ENCODE measurements at regions not wholly inside any gene's neighbourhood (a gene's known extent, or its start where the extent isn't known, plus 50 kb on each side); places are given as distances from the start of the nearest gene placed in this dataset.

DNA sequence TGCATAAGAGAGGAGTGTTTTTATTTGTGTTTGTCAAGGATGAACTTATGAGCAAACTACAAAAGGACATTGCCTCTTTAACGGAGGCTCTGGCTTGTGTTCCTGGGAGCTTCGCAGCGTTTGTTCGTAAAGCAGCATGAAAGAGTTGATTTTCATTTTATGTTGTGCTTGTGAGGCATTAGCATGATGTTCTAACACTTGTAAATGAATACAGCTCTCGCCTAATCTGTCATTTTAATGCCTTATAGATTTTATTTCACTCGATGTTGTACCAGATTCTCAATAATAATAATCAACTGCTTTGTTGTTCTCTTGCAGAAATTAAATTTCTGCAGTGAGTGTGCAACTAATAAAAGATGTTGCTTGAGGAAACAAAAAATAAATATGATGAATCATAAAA lies 687.3 kb upstream of the FANCL start:
- Histone ChIP-seq H3K36me3 (ENCODE audit: control insufficient read depth in 1 of 2, insufficient read depth in 2 of 2, low read length in 1 of 2) (no peaks in the 10 kb centered on the region), H3K27ac (ENCODE audit: low read depth in 1 of 2, low read length in 2 of 2) (no peak overlapping the region), H3K4me1 (ENCODE audit: control insufficient read depth in 1 of 2, insufficient read depth in 2 of 2, low read length in 2 of 2) (no peaks in the 10 kb centered on the region), H3K9me3 (ENCODE audit: control insufficient read depth, low read length) (no peaks in the 10 kb centered on the region), H3K4me3 (ENCODE audit: low read length in 2 of 2) (no peak overlapping the region), H3K27me3 (ENCODE audit: control insufficient read depth in 1 of 2, insufficient read depth in 2 of 2, low read length in 1 of 2) (no peaks in the 10 kb centered on the region)
- DNase-seq (no peak), ATAC-seq (ENCODE audit: low FRiP score) (no peak)
- intact Hi-C loops (cut with DNase I) = no loop called here
- 64 to 72% methylated on average over 6 of the region's 6 CpGs for WGBS, 2 donors

DNA sequence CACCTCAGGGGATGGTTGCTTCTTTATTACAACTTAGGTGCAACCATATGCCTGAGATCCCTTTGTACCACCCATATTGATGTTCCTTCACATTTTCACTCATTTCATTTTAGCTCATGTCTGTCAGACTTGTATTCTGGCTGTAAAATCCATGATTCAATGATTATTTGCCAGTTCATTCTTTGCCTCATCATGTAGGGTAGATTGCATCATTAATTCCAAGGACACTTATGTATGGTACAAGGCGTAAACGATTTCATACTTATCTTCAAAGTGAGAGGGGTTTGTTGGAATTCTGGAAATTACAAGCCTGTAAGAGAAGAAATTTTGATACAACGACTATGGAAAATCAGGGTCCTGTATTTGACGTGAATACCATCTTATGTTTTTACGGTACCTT lies 685.0 kb upstream of the FANCL start:
- 95% methylated on average over 5 of the region's 5 CpGs for WGBS, 2 donors
- no peaks in the 10 kb centered on the region for H3K4me1 ChIP-seq (ENCODE audit: control insufficient read depth in 1 of 2, insufficient read depth in 2 of 2, low read length in 2 of 2)
- H3K27me3 ChIP-seq (ENCODE audit: control insufficient read depth in 1 of 2, insufficient read depth in 2 of 2, low read length in 1 of 2) = no peaks in the 10 kb centered on the region
- no peaks in the 10 kb centered on the region for H3K9me3 ChIP-seq (ENCODE audit: control insufficient read depth, low read length)
- DNase-seq (no peak), ATAC-seq (ENCODE audit: low FRiP score) (peak; percentile 15)
- intact Hi-C loops (cut with DNase I) = no loop called here
- no peaks in the 10 kb centered on the region for H3K36me3 ChIP-seq (ENCODE audit: control insufficient read depth in 1 of 2, insufficient read depth in 2 of 2, low read length in 1 of 2)
- H3K4me3 ChIP-seq (ENCODE audit: low read length in 2 of 2) = no peak overlapping the region
- no peak overlapping the region for H3K27ac ChIP-seq (ENCODE audit: low read depth in 1 of 2, low read length in 2 of 2)

DNA sequence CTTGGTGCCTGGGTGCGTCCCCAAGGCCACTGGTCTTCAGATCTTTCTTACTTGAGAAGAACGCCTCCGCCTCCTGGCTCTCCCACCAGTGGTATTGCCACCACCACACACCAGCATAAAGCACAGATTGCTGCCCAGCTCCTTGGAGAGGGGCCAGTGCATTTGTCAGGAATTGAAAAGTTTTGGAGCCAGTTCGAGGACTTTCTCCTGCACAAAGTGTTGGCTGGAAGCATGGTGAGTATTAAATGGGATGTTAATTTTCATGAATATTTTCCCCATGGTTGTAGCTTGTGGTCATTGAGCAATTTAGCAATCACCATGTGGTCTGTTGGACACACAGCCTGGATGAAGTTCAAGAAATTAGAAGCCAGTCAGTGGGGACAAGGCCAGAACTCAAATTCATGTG lies 684.6 kb upstream of the FANCL start:
- no peak for DNase-seq
- H3K4me1 ChIP-seq (ENCODE audit: control insufficient read depth in 1 of 2, insufficient read depth in 2 of 2, low read length in 2 of 2) = no peaks in the 10 kb centered on the region
- no peaks in the 10 kb centered on the region for H3K36me3 ChIP-seq (ENCODE audit: control insufficient read depth in 1 of 2, insufficient read depth in 2 of 2, low read length in 1 of 2)
- H3K4me3 ChIP-seq (ENCODE audit: low read length in 2 of 2) = no peak overlapping the region
- 63 to 64% methylated on average over 4 of the region's 4 CpGs for WGBS, 2 donors
- intact Hi-C loops (cut with DNase I) = no loop called here
- H3K27me3 ChIP-seq (ENCODE audit: control insufficient read depth in 1 of 2, insufficient read depth in 2 of 2, low read length in 1 of 2) = no peaks in the 10 kb centered on the region
- no peaks in the 10 kb centered on the region for H3K9me3 ChIP-seq (ENCODE audit: control insufficient read depth, low read length)
- no peak overlapping the region for H3K27ac ChIP-seq (ENCODE audit: low read depth in 1 of 2, low read length in 2 of 2)
- peak; percentile 22 for ATAC-seq (ENCODE audit: low FRiP score)

DNA sequence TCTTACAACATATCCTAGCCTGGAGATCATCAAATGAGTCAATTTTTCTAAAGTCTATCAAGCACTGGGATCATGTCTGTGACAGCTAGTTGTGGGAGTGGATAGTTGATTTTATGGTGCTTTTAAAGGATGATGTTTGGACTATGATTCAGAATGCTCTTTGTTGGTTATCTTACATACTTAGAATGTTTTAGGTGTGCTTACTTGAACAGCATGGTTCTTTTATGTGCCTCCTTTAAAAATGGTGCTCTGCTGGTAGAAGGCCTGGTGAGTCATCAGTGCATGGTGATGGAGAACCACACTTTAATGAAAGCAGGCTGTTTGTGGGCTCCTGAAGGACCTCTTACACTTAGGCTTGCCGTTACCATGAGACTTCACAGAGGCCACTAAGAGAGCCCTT lies 682.7 kb upstream of the FANCL start:
- Histone ChIP-seq H3K27ac (ENCODE audit: low read depth in 1 of 2, low read length in 2 of 2) (no peak overlapping the region), H3K9me3 (ENCODE audit: control insufficient read depth, low read length) (no peaks in the 10 kb centered on the region), H3K4me3 (ENCODE audit: low read length in 2 of 2) (no peak overlapping the region), H3K4me1 (ENCODE audit: control insufficient read depth in 1 of 2, insufficient read depth in 2 of 2, low read length in 2 of 2) (no peaks in the 10 kb centered on the region), H3K27me3 (ENCODE audit: control insufficient read depth in 1 of 2, insufficient read depth in 2 of 2, low read length in 1 of 2) (no peaks in the 10 kb centered on the region), H3K36me3 (ENCODE audit: control insufficient read depth in 1 of 2, insufficient read depth in 2 of 2, low read length in 1 of 2) (no peaks in the 10 kb centered on the region)
- no peak for ATAC-seq (ENCODE audit: low FRiP score)
- DNase-seq = no peak
- intact Hi-C loops (cut with DNase I) = no loop called here
- 57 to 86% methylated on average over 1 of the region's 1 CpG for WGBS, 2 donors

DNA sequence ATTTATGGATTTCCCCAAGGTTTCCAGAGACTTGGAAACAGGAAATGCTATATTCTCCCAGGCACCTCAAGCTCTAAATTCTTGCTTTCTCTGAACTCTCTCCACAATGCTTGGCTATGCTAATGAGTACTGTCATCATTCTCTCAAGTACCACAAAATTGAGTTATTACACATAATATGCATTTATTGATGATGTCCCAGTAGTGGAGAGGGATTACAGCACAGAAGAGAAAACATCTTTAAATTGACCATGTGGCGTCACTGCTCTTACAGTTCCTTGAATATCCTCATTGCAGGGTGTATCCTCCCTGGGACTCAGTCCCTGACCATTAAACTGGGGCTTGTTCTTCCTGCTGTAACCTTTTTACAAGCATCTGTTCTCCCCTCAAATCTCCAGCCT lies 681.1 kb upstream of the FANCL start:
- no peak for ATAC-seq (ENCODE audit: low FRiP score)
- WGBS, 2 donors = 93 to 100% methylated on average over 1 of the region's 1 CpG
- intact Hi-C loops (cut with DNase I) = no loop called here

DNA sequence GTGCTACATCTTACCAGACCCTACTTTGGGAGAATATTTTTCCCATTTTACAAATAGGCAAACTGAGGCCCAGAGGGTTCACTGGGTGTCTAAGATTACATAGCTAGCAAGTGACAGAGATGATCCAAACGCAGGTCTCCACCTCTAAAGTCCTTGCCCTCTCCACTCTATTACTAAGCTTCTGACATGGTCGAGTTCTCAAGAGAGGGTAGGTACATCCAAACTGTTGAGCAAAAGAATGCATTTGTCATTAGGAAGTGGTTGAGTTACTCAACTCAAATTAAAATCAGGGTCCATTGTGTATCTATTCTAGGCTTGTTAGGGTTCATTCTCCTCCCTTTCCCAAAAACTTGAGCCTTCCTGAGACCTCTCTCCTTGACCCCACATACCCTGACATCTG lies 680.6 kb upstream of the FANCL start:
- DNase-seq = no peak
- Histone ChIP-seq H3K36me3 (ENCODE audit: control insufficient read depth in 1 of 2, insufficient read depth in 2 of 2, low read length in 1 of 2) (no peaks in the 10 kb centered on the region), H3K27me3 (ENCODE audit: control insufficient read depth in 1 of 2, insufficient read depth in 2 of 2, low read length in 1 of 2) (no peaks in the 10 kb centered on the region), H3K4me3 (ENCODE audit: low read length in 2 of 2) (no peak overlapping the region), H3K4me1 (ENCODE audit: control insufficient read depth in 1 of 2, insufficient read depth in 2 of 2, low read length in 2 of 2) (no peaks in the 10 kb centered on the region), H3K9me3 (ENCODE audit: control insufficient read depth, low read length) (no peaks in the 10 kb centered on the region), H3K27ac (ENCODE audit: low read depth in 1 of 2, low read length in 2 of 2) (no peak overlapping the region)
- intact Hi-C loops (cut with DNase I) = no loop called here
- no peak for ATAC-seq (ENCODE audit: low FRiP score)
- 82 to 86% methylated on average over 2 of the region's 2 CpGs for WGBS, 2 donors

More for the DNA sequence above, 681.1 kb upstream of the FANCL start:
- DNase-seq = no peak
- H3K4me3 ChIP-seq (ENCODE audit: low read length in 2 of 2) = no peak overlapping the region
- H3K27ac ChIP-seq (ENCODE audit: low read depth in 1 of 2, low read length in 2 of 2) = no peak overlapping the region
- H3K36me3 ChIP-seq (ENCODE audit: control insufficient read depth in 1 of 2, insufficient read depth in 2 of 2, low read length in 1 of 2) = no peaks in the 10 kb centered on the region
- no peaks in the 10 kb centered on the region for H3K4me1 ChIP-seq (ENCODE audit: control insufficient read depth in 1 of 2, insufficient read depth in 2 of 2, low read length in 2 of 2)
- no peaks in the 10 kb centered on the region for H3K27me3 ChIP-seq (ENCODE audit: control insufficient read depth in 1 of 2, insufficient read depth in 2 of 2, low read length in 1 of 2)
- no peaks in the 10 kb centered on the region for H3K9me3 ChIP-seq (ENCODE audit: control insufficient read depth, low read length)

DNA sequence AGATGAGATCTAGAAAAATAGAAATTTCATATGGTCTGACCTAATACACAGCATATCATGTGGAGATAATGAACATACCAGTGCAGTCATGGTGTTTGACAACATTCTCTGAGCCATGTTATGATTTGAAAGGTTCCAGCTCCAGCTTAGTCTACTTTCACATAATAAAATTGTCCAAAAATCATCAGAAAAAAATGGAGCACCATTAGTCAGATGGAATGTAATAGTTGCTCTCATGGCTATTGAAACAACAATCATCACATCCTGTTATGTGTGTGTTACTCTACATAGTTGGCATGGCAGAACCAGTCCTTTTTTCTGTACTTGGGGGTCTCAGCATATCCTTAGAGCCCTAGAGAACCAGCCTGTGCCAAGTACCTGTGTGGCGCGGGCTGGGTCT lies 678.9 kb upstream of the FANCL start:
- no peak for ATAC-seq (ENCODE audit: low FRiP score)
- Histone ChIP-seq H3K4me3 (ENCODE audit: low read length in 2 of 2) (no peak overlapping the region), H3K27me3 (ENCODE audit: control insufficient read depth in 1 of 2, insufficient read depth in 2 of 2, low read length in 1 of 2) (no peaks in the 10 kb centered on the region), H3K9me3 (ENCODE audit: control insufficient read depth, low read length) (no peaks in the 10 kb centered on the region), H3K27ac (ENCODE audit: low read depth in 1 of 2, low read length in 2 of 2) (no peak overlapping the region), H3K36me3 (ENCODE audit: control insufficient read depth in 1 of 2, insufficient read depth in 2 of 2, low read length in 1 of 2) (no peaks in the 10 kb centered on the region), H3K4me1 (ENCODE audit: control insufficient read depth in 1 of 2, insufficient read depth in 2 of 2, low read length in 2 of 2) (no peaks in the 10 kb centered on the region)
- WGBS, 2 donors = 92 to 95% methylated on average over 2 of the region's 2 CpGs
- DNase-seq = no peak
- intact Hi-C loops (cut with DNase I) = no loop called here

DNA sequence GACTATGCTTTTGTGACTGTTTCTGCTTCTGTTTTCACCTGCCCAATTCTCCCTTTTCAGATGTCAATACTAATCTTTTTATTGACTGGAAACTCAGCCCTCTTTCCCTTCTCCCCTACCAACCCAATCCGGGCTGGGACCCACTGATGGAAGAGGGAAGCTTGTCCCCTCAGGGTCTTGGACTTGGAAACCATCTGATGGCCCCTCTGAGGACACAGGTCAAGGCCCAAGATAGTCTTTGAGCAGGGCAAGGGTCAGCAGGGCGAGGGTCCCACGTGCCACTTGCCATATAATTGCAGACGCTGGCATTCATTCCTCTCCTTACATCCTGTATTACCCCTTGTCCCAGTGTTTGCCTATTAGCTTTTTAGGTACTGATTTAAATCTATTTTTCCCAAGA lies 678.2 kb upstream of the FANCL start:
- no peaks in the 10 kb centered on the region for H3K4me1 ChIP-seq (ENCODE audit: control insufficient read depth in 1 of 2, insufficient read depth in 2 of 2, low read length in 2 of 2)
- H3K36me3 ChIP-seq (ENCODE audit: control insufficient read depth in 1 of 2, insufficient read depth in 2 of 2, low read length in 1 of 2) = no peaks in the 10 kb centered on the region
- ATAC-seq (ENCODE audit: low FRiP score) = no peak
- H3K4me3 ChIP-seq (ENCODE audit: low read length in 2 of 2) = no peak overlapping the region
- no peak overlapping the region for H3K27ac ChIP-seq (ENCODE audit: low read depth in 1 of 2, low read length in 2 of 2)
- no peaks in the 10 kb centered on the region for H3K27me3 ChIP-seq (ENCODE audit: control insufficient read depth in 1 of 2, insufficient read depth in 2 of 2, low read length in 1 of 2)
- intact Hi-C loops (cut with DNase I) = no loop called here
- 85 to 89% methylated on average over 4 of the region's 4 CpGs for WGBS, 2 donors
- no peaks in the 10 kb centered on the region for H3K9me3 ChIP-seq (ENCODE audit: control insufficient read depth, low read length)
- DNase-seq = no peak

DNA sequence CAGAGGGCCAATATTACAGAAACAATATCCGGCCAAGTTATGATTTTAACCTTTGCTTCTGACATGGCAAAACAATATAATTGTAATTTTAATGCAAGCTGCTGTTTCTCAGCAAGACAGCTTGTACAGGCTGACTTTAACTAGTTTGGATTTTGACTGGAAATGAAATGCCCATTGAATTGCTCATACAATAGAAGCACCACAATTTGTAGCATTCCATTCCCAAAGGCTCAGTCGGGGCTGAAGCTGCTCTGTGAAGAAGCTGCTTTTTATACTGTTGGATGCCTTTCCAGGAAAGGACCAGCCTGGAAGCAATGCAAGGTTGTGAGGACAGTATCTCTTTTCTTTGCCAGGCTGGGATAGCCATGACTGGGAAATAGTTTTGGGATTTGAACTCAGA lies 677.0 kb upstream of the FANCL start:
- Histone ChIP-seq H3K4me1 (ENCODE audit: control insufficient read depth in 1 of 2, insufficient read depth in 2 of 2, low read length in 2 of 2) (no peaks in the 10 kb centered on the region), H3K36me3 (ENCODE audit: control insufficient read depth in 1 of 2, insufficient read depth in 2 of 2, low read length in 1 of 2) (no peaks in the 10 kb centered on the region), H3K27me3 (ENCODE audit: control insufficient read depth in 1 of 2, insufficient read depth in 2 of 2, low read length in 1 of 2) (no peaks in the 10 kb centered on the region), H3K27ac (ENCODE audit: low read depth in 1 of 2, low read length in 2 of 2) (no peak overlapping the region), H3K4me3 (ENCODE audit: low read length in 2 of 2) (no peak overlapping the region), H3K9me3 (ENCODE audit: control insufficient read depth, low read length) (no peaks in the 10 kb centered on the region)
- DNase-seq (no peak), ATAC-seq (ENCODE audit: low FRiP score) (no peak)
- intact Hi-C loops (cut with DNase I) = no loop called here
- 35 to 52% methylated on average over 2 of the region's 2 CpGs for WGBS, 2 donors
